ENCODE measurements at regions not wholly inside any gene's neighbourhood (a gene's known extent, or its start where the extent isn't known, plus 50 kb on each side); places are given as distances from the start of the nearest gene placed in this dataset.
"Not testable (repeated sequence)": the region's sequence is repeated elsewhere in the genome, so short reads cannot be mapped to it uniquely, and the experiment has no call there.

GRCh38 chr7:86985342-86985741 lies 74.1 kb downstream of the ELAPOR2 start:
- TF ChIP-seq CTCF (IDR thresholded peaks at IDR 0.05); ZFX (IDR thresholded peaks at IDR 0.05; ENCODE audit: borderline replicate concordance): not testable (repeated sequence)
